Islet precursor cell (in vitro differentiated cells): ENCODE measurements at regions not wholly inside any gene's neighbourhood (a gene's known extent, or its start where the extent isn't known, plus 50 kb on each side); places are given as distances from the start of the nearest gene placed in this dataset.
"Not testable (repeated sequence)": the region's sequence is repeated elsewhere in the genome, so short reads cannot be mapped to it uniquely, and the experiment has no call there.

Source experiments
- DNase-seq: peaks from one replicate; pipeline ENCODE4 v3.0.0-alpha.2; 2018

DNA sequence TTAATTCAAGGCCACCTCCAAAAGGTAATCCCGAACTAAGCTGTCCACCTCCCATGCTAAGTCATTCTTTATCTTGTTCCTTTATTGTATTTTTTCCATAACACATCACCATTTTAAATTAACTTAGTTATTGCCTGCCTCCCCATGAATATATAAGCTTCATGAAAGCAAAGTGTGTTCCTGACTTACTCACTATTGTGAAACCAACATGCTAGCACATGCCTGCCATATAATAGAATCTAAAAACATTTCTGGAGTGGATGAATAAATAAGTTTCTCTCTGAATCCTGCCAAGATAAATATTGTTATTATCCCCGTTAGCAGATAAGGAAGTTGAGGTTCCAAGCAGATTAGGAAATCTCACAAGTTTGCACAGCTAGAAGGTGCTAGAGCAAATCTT, 98.7 kb upstream of the RRN3 start:
- DNase-seq = not testable (repeated sequence)

- not testable (repeated sequence) for DNase-seq
These were observed 98.1 kb upstream of the RRN3 start for GRCh38 chr16:15192197-15192596.

GRCh38 chr16:15189478-15189877, 95.4 kb upstream of the RRN3 start:
- DNase-seq = not testable (repeated sequence)
